ENCODE measurements at regions not wholly inside any gene's neighbourhood (a gene's known extent, or its start where the extent isn't known, plus 50 kb on each side); places are given as distances from the start of the nearest gene placed in this dataset.

- no peak for TF ChIP-seq POLR2A (IDR thresholded peaks at IDR 0.05; ENCODE audit: low read depth, low read length)
- no peak for TF ChIP-seq PAX5 (IDR thresholded peaks at IDR 0.05; ENCODE audit: insufficient read depth, low read length, severe bottlenecking)
These were observed 212.6 kb upstream of the PLSCR5 start for GRCh38 chr3:146817704-146818103.

All from GM12891 (cell line).